Adipocyte (in vitro differentiated cells): ENCODE measurements at regions not wholly inside any gene's neighbourhood (a gene's known extent, or its start where the extent isn't known, plus 50 kb on each side); places are given as distances from the start of the nearest gene placed in this dataset.
A peak's percentile ranks its signal among the peaks of the same experiment; 100 is the strongest.

ENCODE experiments used
- DNase-seq: peaks from one replicate; pipeline ENCODE4 v3.0.0-alpha.2; 2015; ENCODE audit warnings: low read depth
- H3K27me3 ChIP-seq: replicated peaks from 2 replicates; pipeline ENCODE4 v1.7.0; 2013; ENCODE audit warnings: mild to moderate bottlenecking, low read length, moderate library complexity; ENCODE audit not compliant: control insufficient read depth, insufficient read depth
- H3K36me3 ChIP-seq: 2 replicates; pipeline ENCODE4 v1.7.0; 2013; ENCODE audit warnings: low read length, mild to moderate bottlenecking, moderate library complexity; ENCODE audit not compliant: control insufficient read depth, insufficient read depth, severe bottlenecking
- H3K4me1 ChIP-seq: 2 replicates; pipeline ENCODE4 v1.7.0; 2013; ENCODE audit warnings: mild to moderate bottlenecking, low read length, moderate library complexity; ENCODE audit not compliant: control insufficient read depth, insufficient read depth
- H3K4me3 ChIP-seq: 2 replicates; pipeline ENCODE4 v1.7.0; 2013; ENCODE audit warnings: mild to moderate bottlenecking, low read length, moderate library complexity
- H3K9ac ChIP-seq: 2 replicates; pipeline ENCODE4 v1.7.0; 2013; ENCODE audit warnings: mild to moderate bottlenecking, low read length, moderate library complexity
- H3K9me3 ChIP-seq: 2 replicates; pipeline ENCODE4 v1.7.0; 2013; ENCODE audit warnings: mild to moderate bottlenecking, low read length, moderate library complexity; ENCODE audit not compliant: control insufficient read depth

DNA sequence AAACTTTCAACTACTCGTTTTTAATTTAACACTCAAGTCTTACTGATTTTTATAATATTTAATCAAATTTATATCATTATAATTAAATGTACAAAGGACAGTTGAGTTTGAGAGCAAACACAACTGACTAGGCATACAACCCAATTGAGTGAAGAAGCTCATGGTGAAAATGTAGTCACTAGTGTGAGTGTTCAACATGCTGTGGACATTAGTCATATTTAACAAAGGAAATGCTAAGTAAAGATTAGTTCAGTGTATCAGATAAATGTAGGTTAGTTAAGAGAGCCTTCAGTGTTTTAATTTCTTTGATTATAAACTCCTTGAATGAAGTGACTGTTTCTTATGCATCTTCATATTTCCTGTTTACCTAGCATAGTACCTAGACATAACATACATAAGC lies 444.2 kb upstream of the GOLIM4 start:
- H3K36me3 ChIP-seq = no peaks in the 10 kb centered on the region
- no peaks in the 10 kb centered on the region for H3K4me1 ChIP-seq
- H3K9me3 ChIP-seq = no peaks in the 10 kb centered on the region
- peak; percentile 5 for DNase-seq
- no peak overlapping the region for H3K4me3 ChIP-seq
- H3K27me3 ChIP-seq = no peaks in the 10 kb centered on the region
- H3K9ac ChIP-seq = no peak overlapping the region

DNA sequence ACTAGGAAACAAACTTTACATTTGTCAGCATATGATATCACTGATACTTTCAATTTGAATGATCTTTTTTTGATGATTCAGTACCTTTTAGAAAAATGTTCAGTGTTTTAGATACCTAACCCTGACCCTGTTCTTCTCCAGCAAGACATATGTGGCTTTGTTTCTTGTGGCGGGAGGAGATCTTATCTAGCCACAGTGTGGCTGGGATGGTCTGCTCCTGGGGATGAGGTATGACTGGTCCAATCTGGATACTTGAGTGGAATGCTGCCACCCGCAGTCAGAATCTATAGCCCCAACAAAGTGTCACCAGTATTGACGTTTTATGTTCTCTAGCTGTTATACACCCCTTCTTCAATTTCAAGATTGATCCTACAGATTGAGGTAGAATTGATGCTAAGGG lies 439.0 kb upstream of the GOLIM4 start:
- H3K9ac ChIP-seq = no peak overlapping the region
- H3K4me3 ChIP-seq = no peak overlapping the region
- no peaks in the 10 kb centered on the region for H3K36me3 ChIP-seq
- H3K9me3 ChIP-seq = peaks cover 5% of the 10 kb centered on the region
- no peaks in the 10 kb centered on the region for H3K27me3 ChIP-seq
- no peaks in the 10 kb centered on the region for H3K4me1 ChIP-seq
- no peak for DNase-seq

DNA sequence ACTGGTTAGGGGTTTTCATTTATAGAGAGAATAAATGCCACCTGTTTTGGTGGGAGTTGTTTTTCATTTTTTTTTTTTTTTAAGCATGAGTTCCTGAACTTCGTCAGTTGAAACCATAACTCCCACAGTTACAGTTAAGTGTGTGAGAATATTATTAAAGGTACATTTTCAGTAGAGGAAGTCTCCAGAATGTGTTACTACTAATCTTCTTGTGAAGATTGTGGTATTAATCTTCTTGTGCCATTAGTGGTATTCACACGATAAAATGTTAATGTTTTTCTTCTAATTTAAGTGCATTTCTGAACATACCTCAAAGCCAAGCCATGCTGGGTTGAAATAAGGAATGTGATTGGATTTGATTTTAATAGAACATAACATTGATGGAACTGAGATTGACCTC lies 437.9 kb upstream of the GOLIM4 start:
- Histone ChIP-seq H3K36me3 (no peaks in the 10 kb centered on the region), H3K4me3 (no peak overlapping the region), H3K9ac (no peak overlapping the region), H3K4me1 (no peaks in the 10 kb centered on the region), H3K9me3 (peaks cover 5% of the 10 kb centered on the region), H3K27me3 (no peaks in the 10 kb centered on the region)
- no peak for DNase-seq

DNA sequence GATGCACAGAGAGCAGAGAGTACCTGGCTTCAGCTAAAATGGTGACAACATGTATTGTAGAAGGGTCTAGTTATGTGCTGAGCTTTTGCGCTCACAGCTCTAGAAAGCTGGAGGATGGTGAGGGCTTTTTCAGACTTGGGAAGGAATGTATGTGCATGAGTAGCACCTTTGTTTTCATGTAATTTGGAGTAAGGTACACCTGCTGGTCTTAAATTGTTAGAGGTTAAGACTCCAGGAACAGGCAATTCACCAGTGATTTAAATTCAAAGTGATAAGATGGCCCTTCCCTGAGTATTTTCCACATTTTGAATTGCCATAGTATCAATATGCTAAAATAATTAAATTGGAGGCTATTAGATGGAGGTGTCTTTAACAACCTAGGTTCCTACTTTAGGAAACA lies 436.4 kb upstream of the GOLIM4 start:
- peaks cover 5% of the 10 kb centered on the region for H3K9me3 ChIP-seq
- H3K27me3 ChIP-seq = no peaks in the 10 kb centered on the region
- no peaks in the 10 kb centered on the region for H3K4me1 ChIP-seq
- H3K36me3 ChIP-seq = no peaks in the 10 kb centered on the region
- DNase-seq = no peak
- H3K4me3 ChIP-seq = no peak overlapping the region
- H3K9ac ChIP-seq = no peak overlapping the region

DNA sequence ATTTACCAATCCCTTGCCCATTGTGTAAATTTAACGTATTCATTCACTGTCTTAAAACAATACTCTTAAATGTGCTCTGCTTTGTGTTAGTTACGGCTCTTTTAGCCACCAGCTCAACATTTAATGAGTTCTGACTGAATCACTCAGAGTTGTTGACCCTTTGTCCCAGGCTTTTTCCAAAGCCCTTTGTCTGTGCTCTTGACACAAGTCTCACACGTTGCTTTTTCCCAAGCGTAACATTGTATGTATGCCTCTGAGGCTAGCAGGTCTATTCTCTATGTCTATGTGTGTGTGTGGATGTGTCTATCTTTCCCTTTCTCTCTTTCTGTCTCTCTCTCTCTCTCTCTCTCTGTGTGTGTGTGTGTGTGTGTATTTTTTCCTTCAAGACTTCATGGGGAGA lies 435.4 kb upstream of the GOLIM4 start:
- Histone ChIP-seq H3K9me3 (peaks cover 5% of the 10 kb centered on the region), H3K4me1 (no peaks in the 10 kb centered on the region), H3K4me3 (no peak overlapping the region), H3K36me3 (no peaks in the 10 kb centered on the region), H3K27me3 (no peaks in the 10 kb centered on the region), H3K9ac (no peak overlapping the region)
- DNase-seq = no peak

DNA sequence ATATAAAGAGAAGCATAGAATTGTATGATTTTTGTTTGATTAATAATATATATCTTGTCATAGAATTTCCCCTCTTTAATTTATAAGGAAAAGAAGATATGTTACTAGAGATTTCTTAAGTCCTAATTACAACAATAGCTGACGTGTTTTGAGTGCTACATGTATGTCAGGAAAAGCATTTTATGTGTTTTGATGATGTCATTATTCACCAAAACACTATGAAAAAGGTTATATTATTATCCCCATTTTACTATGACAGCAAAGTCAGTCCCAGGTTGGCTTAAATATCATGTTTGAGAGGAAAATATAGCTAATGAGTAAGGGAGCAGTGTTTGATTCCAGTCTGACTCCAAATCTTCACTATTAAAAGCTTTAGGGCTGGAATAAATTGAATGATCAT lies 428.4 kb upstream of the GOLIM4 start:
- Histone ChIP-seq H3K36me3 (no peaks in the 10 kb centered on the region), H3K4me3 (no peak overlapping the region), H3K27me3 (peaks cover 3% of the 10 kb centered on the region), H3K9me3 (no peaks in the 10 kb centered on the region), H3K4me1 (no peaks in the 10 kb centered on the region), H3K9ac (no peak overlapping the region)
- DNase-seq = no peak

DNA sequence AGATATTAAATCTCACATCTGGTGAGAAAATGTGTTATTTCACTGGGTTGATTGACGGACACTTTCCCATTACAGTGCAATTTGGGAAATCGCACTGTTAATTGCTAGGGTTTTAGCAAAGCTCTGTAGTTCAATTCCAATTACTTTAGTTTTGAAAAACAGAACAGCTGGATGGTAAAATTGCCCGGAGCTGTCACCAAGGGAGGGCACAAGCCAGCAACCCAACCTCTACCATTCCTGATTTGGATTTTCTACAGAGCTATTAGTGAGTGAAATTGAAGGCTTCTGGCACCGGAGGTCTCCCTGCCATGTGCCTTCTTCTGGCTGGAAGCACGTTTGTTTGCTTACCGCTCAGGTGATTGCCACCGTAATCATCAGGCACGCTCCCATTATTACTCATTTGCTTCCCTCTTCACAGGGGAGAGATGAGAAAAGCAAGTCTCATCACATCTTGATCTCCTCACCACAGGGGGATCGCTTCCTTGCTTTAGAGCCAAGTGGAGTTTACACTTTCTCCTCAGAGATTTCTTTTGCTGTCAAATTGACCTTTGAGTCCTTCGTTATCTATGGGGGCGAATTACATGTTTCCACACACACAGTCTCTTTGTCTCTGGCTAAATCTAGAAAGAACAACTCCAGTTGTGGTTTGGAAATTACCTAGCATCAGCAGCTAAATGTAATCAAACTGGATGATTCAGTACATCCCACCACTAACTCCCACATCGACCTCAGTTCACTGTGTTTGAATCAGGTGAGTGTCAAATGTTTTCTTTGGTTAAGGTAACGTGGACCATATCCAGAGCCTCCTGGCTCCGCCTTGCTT lies 421.7 kb upstream of the GOLIM4 start:
- Histone ChIP-seq H3K4me3 (no peak overlapping the region), H3K9me3 (no peaks in the 10 kb centered on the region), H3K4me1 (no peaks in the 10 kb centered on the region), H3K9ac (no peak overlapping the region), H3K36me3 (no peaks in the 10 kb centered on the region), H3K27me3 (peaks cover 15% of the 10 kb centered on the region)
- DNase-seq = no peak

DNA sequence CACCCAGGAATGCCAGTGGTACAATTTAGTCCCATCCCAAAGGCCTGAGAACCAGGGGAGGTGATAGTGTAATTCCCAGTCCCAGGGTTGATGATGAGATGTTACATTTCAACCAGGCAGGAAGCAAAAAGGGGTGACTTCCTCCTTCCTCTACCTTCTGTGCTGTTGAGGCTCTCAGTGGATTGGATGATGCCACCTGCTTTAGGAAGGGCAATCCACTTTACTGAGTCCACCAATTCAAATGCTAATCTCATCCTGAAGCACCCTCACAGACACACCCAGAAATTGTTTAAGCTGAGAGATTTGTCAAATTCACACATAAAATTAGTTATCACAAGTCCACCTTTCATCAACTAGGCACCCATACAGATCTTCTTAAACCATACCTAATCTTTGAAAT lies 418.5 kb upstream of the GOLIM4 start:
- Histone ChIP-seq H3K27me3 (peaks cover 12% of the 10 kb centered on the region), H3K9ac (no peak overlapping the region), H3K4me1 (no peaks in the 10 kb centered on the region), H3K4me3 (no peak overlapping the region), H3K36me3 (no peaks in the 10 kb centered on the region), H3K9me3 (no peaks in the 10 kb centered on the region)
- DNase-seq = no peak

DNA sequence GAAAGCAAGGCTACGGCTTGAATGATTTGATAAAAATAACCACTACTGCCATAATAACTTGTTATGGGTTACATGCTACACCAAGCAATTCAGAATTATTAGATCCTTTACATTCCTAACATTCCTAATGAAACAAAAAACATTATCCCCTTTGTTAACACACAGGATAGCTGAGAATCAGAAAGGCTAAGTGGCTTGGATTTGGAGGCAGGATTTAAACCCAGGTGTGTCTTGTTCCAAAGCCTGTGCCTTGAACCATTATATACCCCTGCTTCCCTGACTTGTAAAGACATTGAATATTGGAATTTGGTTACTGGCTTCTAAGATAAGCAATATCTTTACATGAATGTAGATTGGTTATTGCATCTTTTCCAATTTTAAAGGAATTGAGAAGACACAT lies 417.1 kb upstream of the GOLIM4 start:
- H3K4me1 ChIP-seq = no peaks in the 10 kb centered on the region
- H3K9me3 ChIP-seq = no peaks in the 10 kb centered on the region
- peak; percentile 3 for DNase-seq
- H3K4me3 ChIP-seq = no peak overlapping the region
- no peak overlapping the region for H3K9ac ChIP-seq
- no peaks in the 10 kb centered on the region for H3K36me3 ChIP-seq
- peaks cover 10% of the 10 kb centered on the region for H3K27me3 ChIP-seq

DNA sequence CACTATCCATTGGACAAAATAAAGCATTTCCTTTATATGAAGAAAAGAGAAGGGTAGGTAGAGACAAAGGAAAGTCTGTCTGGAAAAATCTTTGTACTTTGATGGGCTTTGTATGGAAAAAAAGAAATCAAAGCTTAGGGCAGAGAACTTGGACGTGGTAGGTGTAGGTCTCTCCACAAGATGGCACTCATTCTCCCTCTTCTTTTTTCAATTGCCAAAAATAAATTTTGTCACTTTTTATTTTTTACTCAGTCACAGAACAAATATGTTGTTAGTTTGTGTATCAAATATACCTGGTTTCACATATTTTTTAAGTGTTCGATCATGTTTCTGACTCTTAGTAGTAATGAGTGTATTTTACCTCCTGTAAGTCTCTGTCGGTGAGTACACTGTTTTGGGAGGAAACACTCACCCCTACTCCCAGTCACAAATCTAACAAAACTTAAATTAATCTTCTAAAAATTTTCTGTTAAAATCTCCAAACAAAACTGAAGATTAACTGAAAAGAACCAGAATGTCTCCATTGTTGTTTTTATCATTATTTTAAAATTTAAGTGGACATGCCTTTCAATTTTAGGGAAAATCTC lies 415.8 kb upstream of the GOLIM4 start:
- no peaks in the 10 kb centered on the region for H3K9me3 ChIP-seq
- no peak overlapping the region for H3K9ac ChIP-seq
- no peaks in the 10 kb centered on the region for H3K36me3 ChIP-seq
- H3K27me3 ChIP-seq = peaks cover 6% of the 10 kb centered on the region
- no peak overlapping the region for H3K4me3 ChIP-seq
- no peaks in the 10 kb centered on the region for H3K4me1 ChIP-seq
- peak; percentile 72 for DNase-seq

DNA sequence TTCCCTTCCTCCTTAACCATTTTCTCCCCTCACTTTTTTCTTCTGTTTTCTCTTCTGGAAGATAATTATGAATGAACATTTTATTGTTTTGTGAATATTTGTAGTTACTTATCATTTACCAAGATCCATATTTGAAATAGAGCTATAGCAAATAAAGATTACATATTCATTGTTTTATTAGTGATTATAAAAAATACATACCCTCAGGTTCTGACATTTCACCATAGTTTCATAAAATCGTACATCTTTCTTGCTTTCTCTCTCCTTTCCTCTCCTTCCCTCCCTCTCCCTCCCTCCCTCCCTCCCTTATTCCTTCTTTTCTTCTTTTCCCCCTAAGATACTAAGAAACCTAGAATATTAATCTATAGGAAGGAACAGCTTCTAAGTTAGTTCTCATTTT lies 410.9 kb upstream of the GOLIM4 start:
- Histone ChIP-seq H3K4me3 (no peak overlapping the region), H3K9ac (no peak overlapping the region), H3K9me3 (no peaks in the 10 kb centered on the region), H3K36me3 (no peaks in the 10 kb centered on the region), H3K27me3 (peaks cover 6% of the 10 kb centered on the region), H3K4me1 (no peaks in the 10 kb centered on the region)
- DNase-seq = no peak

DNA sequence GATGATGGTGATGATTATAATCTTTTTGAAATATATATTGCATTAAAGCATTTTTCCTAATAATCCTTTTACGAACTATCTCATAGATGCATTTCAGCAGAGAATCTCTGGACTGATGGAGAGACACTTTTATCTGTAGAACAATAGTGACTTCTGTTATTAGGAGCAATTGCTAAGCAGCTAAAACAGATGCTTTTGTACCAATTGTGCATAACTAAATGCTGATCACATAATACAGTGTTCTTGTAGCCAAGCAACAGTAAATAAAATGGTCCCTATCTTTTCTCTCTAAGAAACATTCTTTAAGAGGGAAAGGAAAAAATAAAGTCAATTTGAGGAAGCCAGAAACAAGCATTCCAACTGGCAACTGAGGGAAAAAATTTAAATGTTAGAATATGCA lies 405.8 kb upstream of the GOLIM4 start:
- DNase-seq = no peak
- Histone ChIP-seq H3K4me1 (no peaks in the 10 kb centered on the region), H3K9me3 (no peaks in the 10 kb centered on the region), H3K36me3 (no peaks in the 10 kb centered on the region), H3K4me3 (no peak overlapping the region), H3K27me3 (peaks cover 6% of the 10 kb centered on the region), H3K9ac (no peak overlapping the region)
